ENCODE measurements at regions not wholly inside any gene's neighbourhood (a gene's known extent, or its start where the extent isn't known, plus 50 kb on each side); places are given as distances from the start of the nearest gene placed in this dataset.

DNA sequence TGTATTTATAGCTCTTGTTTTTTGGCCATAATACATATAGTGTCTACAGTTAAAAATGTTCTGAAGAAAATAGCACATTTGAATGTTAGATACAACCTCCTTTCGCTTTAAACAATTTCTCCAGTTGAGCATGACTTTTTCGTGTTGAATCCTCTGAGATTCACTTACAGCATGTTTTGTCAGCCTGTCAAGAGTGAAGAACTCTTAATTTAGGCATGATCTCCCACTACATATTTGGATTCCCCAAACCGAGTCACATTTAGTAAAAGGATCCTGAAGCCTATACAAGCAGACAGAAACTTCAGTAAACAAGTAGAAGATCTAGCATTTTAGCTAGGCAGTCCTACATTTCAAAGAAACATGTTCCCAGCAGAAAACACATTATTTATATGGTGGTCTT lies 796.6 kb downstream of the MCTP2 start:
- no peak for TF ChIP-seq CREB1 (IDR thresholded peaks at IDR 0.05)
- no peak for TF ChIP-seq RFX5 (IDR thresholded peaks at IDR 0.05; ENCODE audit: borderline replicate concordance, low read depth, low read length)
- TF ChIP-seq, protein P1, sequence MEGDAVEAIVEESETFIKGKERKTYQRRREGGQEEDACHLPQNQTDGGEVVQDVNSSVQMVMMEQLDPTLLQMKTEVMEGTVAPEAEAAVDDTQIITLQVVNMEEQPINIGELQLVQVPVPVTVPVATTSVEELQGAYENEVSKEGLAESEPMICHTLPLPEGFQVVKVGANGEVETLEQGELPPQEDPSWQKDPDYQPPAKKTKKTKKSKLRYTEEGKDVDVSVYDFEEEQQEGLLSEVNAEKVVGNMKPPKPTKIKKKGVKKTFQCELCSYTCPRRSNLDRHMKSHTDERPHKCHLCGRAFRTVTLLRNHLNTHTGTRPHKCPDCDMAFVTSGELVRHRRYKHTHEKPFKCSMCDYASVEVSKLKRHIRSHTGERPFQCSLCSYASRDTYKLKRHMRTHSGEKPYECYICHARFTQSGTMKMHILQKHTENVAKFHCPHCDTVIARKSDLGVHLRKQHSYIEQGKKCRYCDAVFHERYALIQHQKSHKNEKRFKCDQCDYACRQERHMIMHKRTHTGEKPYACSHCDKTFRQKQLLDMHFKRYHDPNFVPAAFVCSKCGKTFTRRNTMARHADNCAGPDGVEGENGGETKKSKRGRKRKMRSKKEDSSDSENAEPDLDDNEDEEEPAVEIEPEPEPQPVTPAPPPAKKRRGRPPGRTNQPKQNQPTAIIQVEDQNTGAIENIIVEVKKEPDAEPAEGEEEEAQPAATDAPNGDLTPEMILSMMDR (IDR thresholded peaks at IDR 0.05; ENCODE audit: control extremely low read depth in 1 of 3, insufficient read depth in 1 of 3, low read depth in 1 of 3, low read length in 3 of 3): no peak
- no peak for TF ChIP-seq TAF7 (optimal IDR thresholded peaks at IDR 0.05; ENCODE audit: borderline replicate concordance, low read depth, low read length)
- no peak for TF ChIP-seq HDAC2 (IDR thresholded peaks at IDR 0.05; ENCODE audit: borderline replicate concordance in 1 of 2, low read depth in 2 of 2, low read length in 2 of 2)
- no peak for TF ChIP-seq TEAD4 (IDR thresholded peaks at IDR 0.05; ENCODE audit: low read depth, low read length)
- TF ChIP-seq, protein P2, sequence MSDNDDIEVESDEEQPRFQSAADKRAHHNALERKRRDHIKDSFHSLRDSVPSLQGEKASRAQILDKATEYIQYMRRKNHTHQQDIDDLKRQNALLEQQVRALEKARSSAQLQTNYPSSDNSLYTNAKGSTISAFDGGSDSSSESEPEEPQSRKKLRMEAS (IDR thresholded peaks at IDR 0.05): no peak
- TF ChIP-seq YY1 (IDR thresholded peaks at IDR 0.05; ENCODE audit: low read depth, low read length): no peak
- TF ChIP-seq CHD2 (IDR thresholded peaks at IDR 0.05; ENCODE audit: low read length): no peak
- no peak for TF ChIP-seq SIN3A (conservative IDR thresholded peaks at IDR 0.05 in 1 of 2, IDR thresholded peaks at IDR 0.05 in 1 of 2; ENCODE audit: low read depth in 1 of 2, low read length in 2 of 2)

Data from H1 (cell line).